GM18502 (cell line): ENCODE measurements at regions not wholly inside any gene's neighbourhood (a gene's known extent, or its start where the extent isn't known, plus 50 kb on each side); places are given as distances from the start of the nearest gene placed in this dataset.
"Not testable (repeated sequence)": the region's sequence is repeated elsewhere in the genome, so short reads cannot be mapped to it uniquely, and the experiment has no call there.

Source experiments
- ATAC-seq: cut with Tn5 transposase; IDR thresholded peaks from one replicate; pipeline ENCODE4 v1.9.1; 2021; ENCODE audit warnings: mild to moderate bottlenecking; ENCODE audit not compliant: unreplicated experiment, poor library complexity

GRCh38 chr10:52472406-52473146, 158.5 kb downstream of the DKK1 start:
- no peak for ATAC-seq

GRCh38 chr10:52474265-52474664, 160.2 kb downstream of the DKK1 start:
- ATAC-seq = no peak

GRCh38 chr10:52477305-52477704, 163.2 kb downstream of the DKK1 start:
- ATAC-seq = no peak

- no peak for ATAC-seq
These were observed 165.5 kb downstream of the DKK1 start for GRCh38 chr10:52479567-52479966.

- no peak for ATAC-seq
These were observed 168.0 kb downstream of the DKK1 start for GRCh38 chr10:52481986-52482555.

- peak; percentile 92 for ATAC-seq
These were observed 169.5 kb downstream of the DKK1 start for GRCh38 chr10:52483587-52483986.

GRCh38 chr10:52484206-52485065, 170.4 kb downstream of the DKK1 start:
- no peak for ATAC-seq

GRCh38 chr10:52485462-52485861, 171.4 kb downstream of the DKK1 start:
- no peak for ATAC-seq

- no peak for ATAC-seq
These were observed 172.9 kb downstream of the DKK1 start for GRCh38 chr10:52486840-52487611.

GRCh38 chr10:52488606-52489485, 174.8 kb downstream of the DKK1 start:
- no peak for ATAC-seq

- ATAC-seq = no peak
These were observed 177.3 kb downstream of the DKK1 start for GRCh38 chr10:52491246-52491995.

GRCh38 chr10:52499281-52499680, 185.2 kb downstream of the DKK1 start:
- no peak for ATAC-seq

GRCh38 chr10:52500476-52500875, 186.4 kb downstream of the DKK1 start:
- no peak for ATAC-seq

- ATAC-seq = no peak
These were observed 188.2 kb downstream of the DKK1 start for GRCh38 chr10:52502237-52502636.

- ATAC-seq = not testable (repeated sequence)
These were observed 191.3 kb downstream of the DKK1 start for GRCh38 chr10:52505341-52505740.

GRCh38 chr10:52514481-52514880, 200.4 kb downstream of the DKK1 start:
- no peak for ATAC-seq

- ATAC-seq = no peak
These were observed 202.9 kb downstream of the DKK1 start for GRCh38 chr10:52517012-52517411.

- ATAC-seq = no peak
These were observed 209.6 kb downstream of the DKK1 start for GRCh38 chr10:52523696-52524095.

GRCh38 chr10:52525761-52526160, 211.7 kb downstream of the DKK1 start:
- no peak for ATAC-seq
